SK-N-SH (cell line): ENCODE measurements at regions not wholly inside any gene's neighbourhood (a gene's known extent, or its start where the extent isn't known, plus 50 kb on each side); places are given as distances from the start of the nearest gene placed in this dataset.

Experiments used
- CTCF ChIA-PET: fragments of 300-600, 350-600 bp; formaldehyde crosslinking; extraction: SDS; loops from one replicate; lab custom pipeline; 2021; lab: Yijun Ruan, JAX
- POLR2A ChIA-PET: fragments of 350-600 bp; sonication (Branson Sonifier 250); formaldehyde crosslinking; extraction: SDS; loops from one replicate; lab custom pipeline; 2020; ENCODE audit warnings: antibody characterized with exemption, inconsistent platforms; lab: Yijun Ruan, JAX
- DNase-seq: peaks from one replicate; pipeline ENCODE4 v3.0.0; 2012
- H2AFZ ChIP-seq: fragments of 200-600 bp; sonication (generic); 2 replicates; pipeline ENCODE4 v1.8.1; 2016; ENCODE audit warnings: antibody characterized with exemption, mild to moderate bottlenecking, low read depth
- H3F3A ChIP-seq: fragments of 200-600 bp; sonication (generic); replicated peaks from 2 replicates; pipeline ENCODE3; 2016; ENCODE audit warnings: antibody characterized with exemption, mild to moderate bottlenecking; ENCODE audit not compliant: insufficient read depth
- H3K27ac ChIP-seq, 2 experiments: fragments of 200-500 bp in 1 of 2; fragments of 200-600 bp in 1 of 2; sonication (Bioruptor generic) in 1 of 2; sonication (generic), shearing (Covaris generic) in 1 of 2; 2 replicates each; pipeline versions ENCODE4 v1.5.1 to v1.6.1; 2014 to 2016; ENCODE audit warnings: low read depth in 2 of 2, inconsistent platforms in 1 of 2, low read length in 1 of 2, mild to moderate bottlenecking in 1 of 2, mixed read lengths in 1 of 2
- H3K27me3 ChIP-seq: fragments of 200-600 bp; sonication (generic), shearing (Covaris generic); 2 replicates; pipeline ENCODE4 v1.6.1; 2016; ENCODE audit warnings: mixed run types; ENCODE audit not compliant: insufficient read depth
- H3K36me3 ChIP-seq, 2 experiments: fragments of 200-500 bp in 1 of 2; fragments of 200-600 bp in 1 of 2; sonication (Bioruptor generic) in 1 of 2; sonication (generic) in 1 of 2; replicated peaks in 1 of 2; 2 replicates each; pipeline versions ENCODE3 to v1.5.1; 2014 to 2016; ENCODE audit warnings: low read length in 1 of 2, mild to moderate bottlenecking in 1 of 2; ENCODE audit not compliant: insufficient read depth in 2 of 2, control insufficient read depth in 1 of 2
- H3K4me1 ChIP-seq, 2 experiments: fragments of 200-500 bp in 1 of 2; fragments of 200-600 bp in 1 of 2; sonication (Bioruptor generic) in 1 of 2; sonication (generic), shearing (Covaris generic) in 1 of 2; 2 replicates each; pipeline versions ENCODE4 v1.5.1 to v1.6.1; 2014 to 2016; ENCODE audit warnings: low read depth in 1 of 2, low read length in 1 of 2, mixed run types in 1 of 2; ENCODE audit not compliant: insufficient read depth in 2 of 2, control insufficient read depth in 1 of 2
- H3K4me2 ChIP-seq: fragments of 200-600 bp; sonication (generic), shearing (Covaris generic); 2 replicates; pipeline ENCODE4 v1.6.1; 2017; ENCODE audit warnings: mixed run types
- H3K4me3 ChIP-seq, 2 experiments: fragments of 200-500 bp in 1 of 2; fragments of 200-600 bp in 1 of 2; sonication (Bioruptor generic) in 1 of 2; sonication (generic), shearing (Covaris generic) in 1 of 2; 2 replicates each; pipeline versions ENCODE4 v1.5.1 to v1.8.1; 2014 to 2016; ENCODE audit warnings: low read depth in 2 of 2, inconsistent platforms in 1 of 2, low read length in 1 of 2, mild to moderate bottlenecking in 1 of 2, mixed read lengths in 1 of 2, moderate library complexity in 1 of 2
- H3K79me2 ChIP-seq: fragments of 200-600 bp; sonication (generic); 2 replicates; pipeline ENCODE4 v1.8.1; 2017; ENCODE audit warnings: mild to moderate bottlenecking; ENCODE audit not compliant: insufficient read depth
- H3K9ac ChIP-seq: fragments of 200-600 bp; sonication (generic); 2 replicates; pipeline ENCODE4 v1.6.1; 2017; ENCODE audit warnings: mixed run types
- H3K9me2 ChIP-seq: fragments of 200-600 bp; sonication (generic); 2 replicates; pipeline ENCODE4 v1.6.1; 2017; ENCODE audit warnings: mixed run types
- H3K9me3 ChIP-seq: fragments of 200-600 bp; sonication (generic); 2 replicates; pipeline ENCODE4 v1.6.1; 2017; ENCODE audit warnings: mixed run types, mild to moderate bottlenecking, moderate library complexity
- H4K20me1 ChIP-seq: fragments of 200-600 bp; sonication (generic); 2 replicates; pipeline ENCODE4 v1.6.1; 2017; ENCODE audit warnings: mild to moderate bottlenecking, mixed run types; ENCODE audit not compliant: insufficient read depth
- CHD2 ChIP-seq: fragments of 150-350 bp; IDR thresholded peaks from 2 replicates; pipeline ENCODE4 v1.6.1; 2018; ENCODE audit warnings: low read length; ENCODE audit not compliant: partially characterized antibody
- ELF1 ChIP-seq: IDR thresholded peaks from 2 replicates; pipeline ENCODE4 v1.4.0; 2012
- EP300 ChIP-seq, 2 experiments: IDR thresholded peaks; 2 replicates each; pipeline versions ENCODE4 v1.4.0 to v1.6.1; 2012; ENCODE audit warnings: borderline replicate concordance in 1 of 2, low read depth in 1 of 2, low read length in 1 of 2
- EZH2phosphoT487 ChIP-seq: fragments of 200-600 bp; sonication (generic); IDR thresholded peaks from 2 replicates; pipeline ENCODE4 v1.6.1; 2017; ENCODE audit warnings: low read depth, mixed run types, mild to moderate bottlenecking, antibody characterized with exemption, moderate library complexity, borderline replicate concordance
- FOXJ3 ChIP-seq: sonication (generic); formaldehyde crosslinking; IDR thresholded peaks from 2 replicates; pipeline ENCODE4 v1.5.1; 2020; ENCODE audit warnings: mild to moderate bottlenecking, missing genetic modification reagents
- FOXM1 ChIP-seq: IDR thresholded peaks from 2 replicates; pipeline ENCODE4 v1.4.0; 2012; ENCODE audit warnings: low read depth, mild to moderate bottlenecking
- GABPA ChIP-seq: IDR thresholded peaks from 2 replicates; pipeline ENCODE4 v1.4.0; 2012; ENCODE audit warnings: low read depth, mild to moderate bottlenecking
- NFIC ChIP-seq: IDR thresholded peaks from 2 replicates; pipeline ENCODE4 v1.4.0; 2012; ENCODE audit warnings: borderline replicate concordance
- POLR2AphosphoS5 ChIP-seq: IDR thresholded peaks from 2 replicates; pipeline ENCODE4 v1.6.1; 2012; ENCODE audit warnings: low read depth, low read length
- RAD21 ChIP-seq: IDR thresholded peaks from 2 replicates; pipeline ENCODE4 v1.6.1; 2012; ENCODE audit warnings: mild to moderate bottlenecking, low read length
- RCOR1 ChIP-seq: fragments of 150-350 bp; IDR thresholded peaks from 2 replicates; pipeline ENCODE4 v1.6.1; 2017; ENCODE audit warnings: antibody characterized with exemption, low read length
- RFX5 ChIP-seq: IDR thresholded peaks from 2 replicates; pipeline ENCODE4 v1.6.1; 2012; ENCODE audit warnings: mild to moderate bottlenecking, improper control_type of control experiment, low read length
- RXRA ChIP-seq: IDR thresholded peaks from 2 replicates; pipeline ENCODE4 v1.4.0; 2012; ENCODE audit warnings: low read depth, mild to moderate bottlenecking, borderline replicate concordance
- SMC3 ChIP-seq: IDR thresholded peaks from 2 replicates; pipeline ENCODE4 v1.6.1; 2012; ENCODE audit warnings: low read depth, low read length, improper control_type of control experiment
- TCF12 ChIP-seq: IDR thresholded peaks from 2 replicates; pipeline ENCODE4 v1.4.0; 2012
- TEAD4 ChIP-seq: IDR thresholded peaks from 2 replicates; pipeline ENCODE4 v1.4.0; 2012; ENCODE audit warnings: mild to moderate bottlenecking, borderline replicate concordance; ENCODE audit not compliant: insufficient read depth
- YY1 ChIP-seq: IDR thresholded peaks from 2 replicates; pipeline ENCODE4 v1.4.0; 2012; ENCODE audit warnings: low read depth, mild to moderate bottlenecking
- TF ChIP-seq, protein P1 (sequence below): IDR thresholded peaks from 2 replicates; pipeline ENCODE4 v1.4.0; 2012; ENCODE audit warnings: low read depth
- TF ChIP-seq, protein P2 (sequence below): fragments of 200-600 bp; sonication (generic); IDR thresholded peaks from 2 replicates; pipeline ENCODE4 v1.6.1; 2017; ENCODE audit warnings: antibody characterized with exemption, mild to moderate bottlenecking, moderate library complexity
- TF ChIP-seq, protein P3 (sequence below): IDR thresholded peaks from 2 replicates; pipeline ENCODE4 v1.6.1; 2012; ENCODE audit warnings: mild to moderate bottlenecking, low read depth, low read length, moderate library complexity
- TF ChIP-seq, protein P4 (sequence below): IDR thresholded peaks from 2 replicates; pipeline ENCODE4; 2012
- TF ChIP-seq, protein P5 (sequence below): IDR thresholded peaks from 2 replicates; pipeline ENCODE4 v1.4.0; 2012; ENCODE audit warnings: low read depth, borderline replicate concordance

DNA sequence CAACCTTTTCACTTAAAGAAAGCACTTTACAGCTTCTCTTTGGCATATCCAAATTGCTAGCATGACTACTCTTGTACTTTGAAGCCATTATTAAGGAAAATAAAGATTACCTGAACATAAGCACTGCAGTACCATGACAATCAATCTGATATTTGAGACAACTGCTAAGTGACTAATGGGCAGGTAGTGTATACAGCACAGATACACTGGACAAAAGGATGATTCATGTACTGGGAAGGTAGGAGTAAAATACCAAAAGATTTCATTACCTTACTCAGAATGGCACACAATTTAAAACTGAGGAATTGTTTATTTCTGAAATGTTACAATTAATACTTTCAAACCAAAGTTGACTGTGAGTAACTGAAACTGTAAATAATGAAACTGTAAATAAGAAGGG is 1054.3 kb upstream of the TENM4 start:
- Histone ChIP-seq H3K4me3 (no peak overlapping the region), H3K9ac (no peak overlapping the region), H3K4me1 (no peaks in the 10 kb centered on the region), H3K9me2 (no peaks in the 10 kb centered on the region), H3K4me2 (no peak overlapping the region), H4K20me1 (no peaks in the 10 kb centered on the region), H3K79me2 (no peaks in the 10 kb centered on the region), H3K36me3 (no peaks in the 10 kb centered on the region), H2AFZ (no peak overlapping the region), H3K27ac (no peak overlapping the region), H3K9me3 (no peaks in the 10 kb centered on the region), H3K27me3 (no peaks in the 10 kb centered on the region), H3F3A (no peaks in the 10 kb centered on the region)
- POLR2A ChIA-PET = no interaction called here
- TF ChIP-seq FOXM1 (no peak), POLR2AphosphoS5 (no peak), EP300 (IDR thresholded peaks at IDR 0.05; ENCODE audit: borderline replicate concordance in 1 of 2, low read depth in 1 of 2, low read length in 1 of 2) (no peak), SMC3 (no peak), NFIC (no peak), ELF1 (no peak), GABPA (no peak), RCOR1 (no peak), EZH2phosphoT487 (no peak), TCF12 (no peak)
- TF ChIP-seq, protein P1, sequence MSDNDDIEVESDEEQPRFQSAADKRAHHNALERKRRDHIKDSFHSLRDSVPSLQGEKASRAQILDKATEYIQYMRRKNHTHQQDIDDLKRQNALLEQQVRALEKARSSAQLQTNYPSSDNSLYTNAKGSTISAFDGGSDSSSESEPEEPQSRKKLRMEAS = no peak
- no peak for DNase-seq
- CTCF ChIA-PET = no interaction called here

DNA sequence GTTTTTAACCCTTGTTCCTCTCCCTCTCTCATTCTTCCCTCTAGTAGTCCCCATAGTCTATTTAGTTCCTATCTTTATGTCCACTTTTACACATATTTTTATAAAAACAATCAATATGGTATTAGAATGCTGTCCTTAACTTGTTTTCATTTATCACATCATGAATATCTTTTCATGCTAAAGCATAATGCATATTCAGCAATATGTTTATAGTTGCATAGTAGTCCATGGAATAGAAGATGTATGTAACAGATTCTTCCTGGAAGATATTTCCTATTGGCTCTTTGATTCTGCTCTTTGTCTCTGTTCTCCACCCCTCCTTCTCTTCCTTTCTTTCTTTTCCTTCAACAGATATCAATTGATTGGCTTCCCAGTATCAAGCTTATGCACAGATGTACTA is 1047.1 kb upstream of the TENM4 start:
- Histone ChIP-seq H2AFZ (no peak overlapping the region), H3K4me1 (no peaks in the 10 kb centered on the region), H4K20me1 (no peaks in the 10 kb centered on the region), H3K27me3 (no peaks in the 10 kb centered on the region), H3F3A (no peaks in the 10 kb centered on the region), H3K79me2 (no peaks in the 10 kb centered on the region), H3K27ac (no peak overlapping the region), H3K9me2 (no peaks in the 10 kb centered on the region), H3K36me3 (no peaks in the 10 kb centered on the region), H3K9ac (no peak overlapping the region), H3K9me3 (no peaks in the 10 kb centered on the region), H3K4me3 (no peak overlapping the region), H3K4me2 (no peak overlapping the region)
- ChIA-PET POLR2A (no interaction called here), CTCF (no interaction called here)
- TF ChIP-seq, protein P2, sequence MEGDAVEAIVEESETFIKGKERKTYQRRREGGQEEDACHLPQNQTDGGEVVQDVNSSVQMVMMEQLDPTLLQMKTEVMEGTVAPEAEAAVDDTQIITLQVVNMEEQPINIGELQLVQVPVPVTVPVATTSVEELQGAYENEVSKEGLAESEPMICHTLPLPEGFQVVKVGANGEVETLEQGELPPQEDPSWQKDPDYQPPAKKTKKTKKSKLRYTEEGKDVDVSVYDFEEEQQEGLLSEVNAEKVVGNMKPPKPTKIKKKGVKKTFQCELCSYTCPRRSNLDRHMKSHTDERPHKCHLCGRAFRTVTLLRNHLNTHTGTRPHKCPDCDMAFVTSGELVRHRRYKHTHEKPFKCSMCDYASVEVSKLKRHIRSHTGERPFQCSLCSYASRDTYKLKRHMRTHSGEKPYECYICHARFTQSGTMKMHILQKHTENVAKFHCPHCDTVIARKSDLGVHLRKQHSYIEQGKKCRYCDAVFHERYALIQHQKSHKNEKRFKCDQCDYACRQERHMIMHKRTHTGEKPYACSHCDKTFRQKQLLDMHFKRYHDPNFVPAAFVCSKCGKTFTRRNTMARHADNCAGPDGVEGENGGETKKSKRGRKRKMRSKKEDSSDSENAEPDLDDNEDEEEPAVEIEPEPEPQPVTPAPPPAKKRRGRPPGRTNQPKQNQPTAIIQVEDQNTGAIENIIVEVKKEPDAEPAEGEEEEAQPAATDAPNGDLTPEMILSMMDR = no peak
- TF ChIP-seq CHD2 (no peak), RFX5 (no peak), FOXM1 (no peak), NFIC (no peak), RXRA (no peak), TEAD4 (no peak), TCF12 (no peak), EP300 (IDR thresholded peaks at IDR 0.05; ENCODE audit: borderline replicate concordance in 1 of 2, low read depth in 1 of 2, low read length in 1 of 2) (no peak), RAD21 (no peak), YY1 (no peak), FOXJ3 (CRISPR knock-in tag) (no peak), ELF1 (no peak)
- TF ChIP-seq, protein P3, sequence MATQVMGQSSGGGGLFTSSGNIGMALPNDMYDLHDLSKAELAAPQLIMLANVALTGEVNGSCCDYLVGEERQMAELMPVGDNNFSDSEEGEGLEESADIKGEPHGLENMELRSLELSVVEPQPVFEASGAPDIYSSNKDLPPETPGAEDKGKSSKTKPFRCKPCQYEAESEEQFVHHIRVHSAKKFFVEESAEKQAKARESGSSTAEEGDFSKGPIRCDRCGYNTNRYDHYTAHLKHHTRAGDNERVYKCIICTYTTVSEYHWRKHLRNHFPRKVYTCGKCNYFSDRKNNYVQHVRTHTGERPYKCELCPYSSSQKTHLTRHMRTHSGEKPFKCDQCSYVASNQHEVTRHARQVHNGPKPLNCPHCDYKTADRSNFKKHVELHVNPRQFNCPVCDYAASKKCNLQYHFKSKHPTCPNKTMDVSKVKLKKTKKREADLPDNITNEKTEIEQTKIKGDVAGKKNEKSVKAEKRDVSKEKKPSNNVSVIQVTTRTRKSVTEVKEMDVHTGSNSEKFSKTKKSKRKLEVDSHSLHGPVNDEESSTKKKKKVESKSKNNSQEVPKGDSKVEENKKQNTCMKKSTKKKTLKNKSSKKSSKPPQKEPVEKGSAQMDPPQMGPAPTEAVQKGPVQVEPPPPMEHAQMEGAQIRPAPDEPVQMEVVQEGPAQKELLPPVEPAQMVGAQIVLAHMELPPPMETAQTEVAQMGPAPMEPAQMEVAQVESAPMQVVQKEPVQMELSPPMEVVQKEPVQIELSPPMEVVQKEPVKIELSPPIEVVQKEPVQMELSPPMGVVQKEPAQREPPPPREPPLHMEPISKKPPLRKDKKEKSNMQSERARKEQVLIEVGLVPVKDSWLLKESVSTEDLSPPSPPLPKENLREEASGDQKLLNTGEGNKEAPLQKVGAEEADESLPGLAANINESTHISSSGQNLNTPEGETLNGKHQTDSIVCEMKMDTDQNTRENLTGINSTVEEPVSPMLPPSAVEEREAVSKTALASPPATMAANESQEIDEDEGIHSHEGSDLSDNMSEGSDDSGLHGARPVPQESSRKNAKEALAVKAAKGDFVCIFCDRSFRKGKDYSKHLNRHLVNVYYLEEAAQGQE = no peak
- TF ChIP-seq, protein P4, sequence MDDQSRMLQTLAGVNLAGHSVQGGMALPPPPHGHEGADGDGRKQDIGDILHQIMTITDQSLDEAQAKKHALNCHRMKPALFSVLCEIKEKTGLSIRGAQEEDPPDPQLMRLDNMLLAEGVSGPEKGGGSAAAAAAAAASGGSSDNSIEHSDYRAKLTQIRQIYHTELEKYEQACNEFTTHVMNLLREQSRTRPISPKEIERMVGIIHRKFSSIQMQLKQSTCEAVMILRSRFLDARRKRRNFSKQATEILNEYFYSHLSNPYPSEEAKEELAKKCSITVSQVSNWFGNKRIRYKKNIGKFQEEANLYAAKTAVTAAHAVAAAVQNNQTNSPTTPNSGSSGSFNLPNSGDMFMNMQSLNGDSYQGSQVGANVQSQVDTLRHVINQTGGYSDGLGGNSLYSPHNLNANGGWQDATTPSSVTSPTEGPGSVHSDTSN = no peak
- TF ChIP-seq, protein P5, sequence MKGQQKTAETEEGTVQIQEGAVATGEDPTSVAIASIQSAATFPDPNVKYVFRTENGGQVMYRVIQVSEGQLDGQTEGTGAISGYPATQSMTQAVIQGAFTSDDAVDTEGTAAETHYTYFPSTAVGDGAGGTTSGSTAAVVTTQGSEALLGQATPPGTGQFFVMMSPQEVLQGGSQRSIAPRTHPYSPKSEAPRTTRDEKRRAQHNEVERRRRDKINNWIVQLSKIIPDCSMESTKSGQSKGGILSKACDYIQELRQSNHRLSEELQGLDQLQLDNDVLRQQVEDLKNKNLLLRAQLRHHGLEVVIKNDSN = no peak
- DNase-seq = no peak
